ENCODE measurements at regions not wholly inside any gene's neighbourhood (a gene's known extent, or its start where the extent isn't known, plus 50 kb on each side); places are given as distances from the start of the nearest gene placed in this dataset.

GRCh38 chr3:177973241-177973840 is 562.9 kb upstream of the KCNMB2 start:
- DNase-seq, result no peak

GRCh38 chr3:177976241-177976640 is 560.0 kb upstream of the KCNMB2 start:
- no peak for DNase-seq

GRCh38 chr3:177976866-177977265 is 559.4 kb upstream of the KCNMB2 start:
- DNase-seq, result no peak

GRCh38 chr3:177977381-177978158 is 558.7 kb upstream of the KCNMB2 start:
- DNase-seq, result no peak

GRCh38 chr3:177978946-177979345 is 557.3 kb upstream of the KCNMB2 start:
- DNase-seq, result no peak

GRCh38 chr3:177979703-177980102 is 556.5 kb upstream of the KCNMB2 start:
- no peak for DNase-seq

GRCh38 chr3:177981576-177981975 is 554.7 kb upstream of the KCNMB2 start:
- no peak for DNase-seq

- no peak for DNase-seq
These were observed 554.2 kb upstream of the KCNMB2 start for GRCh38 chr3:177982034-177982433.

- DNase-seq, result no peak
These were observed 552.9 kb upstream of the KCNMB2 start for GRCh38 chr3:177983320-177983719.

- DNase-seq, result no peak
These were observed 543.0 kb upstream of the KCNMB2 start for GRCh38 chr3:177992993-177993970.

- no peak for DNase-seq
These were observed 541.3 kb upstream of the KCNMB2 start for GRCh38 chr3:177994976-177995375.

GRCh38 chr3:177995381-177996085 is 540.7 kb upstream of the KCNMB2 start:
- no peak for DNase-seq

- no peak for DNase-seq
These were observed 534.5 kb upstream of the KCNMB2 start for GRCh38 chr3:178001670-178002101.

- no peak for DNase-seq
These were observed 534.1 kb upstream of the KCNMB2 start for GRCh38 chr3:178002113-178002512.

GRCh38 chr3:178003756-178004155 is 532.5 kb upstream of the KCNMB2 start:
- no peak for DNase-seq

GRCh38 chr3:178005961-178006360 is 530.3 kb upstream of the KCNMB2 start:
- no peak for DNase-seq

- no peak for DNase-seq
These were observed 525.9 kb upstream of the KCNMB2 start for GRCh38 chr3:178010306-178010705.

GRCh38 chr3:178019645-178020044 is 516.6 kb upstream of the KCNMB2 start:
- no peak for DNase-seq

- DNase-seq, result no peak
These were observed 513.6 kb upstream of the KCNMB2 start for GRCh38 chr3:178022599-178022998.

- DNase-seq, result no peak
These were observed 507.3 kb upstream of the KCNMB2 start for GRCh38 chr3:178028933-178029332.

GRCh38 chr3:178036451-178037144 is 499.6 kb upstream of the KCNMB2 start:
- no peak for DNase-seq

- DNase-seq, result no peak
These were observed 494.3 kb upstream of the KCNMB2 start for GRCh38 chr3:178041931-178042330.
